Thyroid gland (tissue), 4 donors: ENCODE measurements at regions not wholly inside any gene's neighbourhood (a gene's known extent, or its start where the extent isn't known, plus 50 kb on each side); places are given as distances from the start of the nearest gene placed in this dataset.

ENCODE experiments used
- DNase-seq, 2 donors: peaks; one replicate each; pipeline ENCODE4 v3.0.0-alpha.2; 2019
- H3K27ac ChIP-seq, 3 donors: fragments of 200-600 bp; sonication (generic); 1 replicate in 2 of 3; 2 replicates in 1 of 3; pipeline ENCODE4 v1.5.1; 2016 to 2019; ENCODE audit warnings: mild to moderate bottlenecking in 1 of 3, moderate library complexity in 1 of 3
- H3K27me3 ChIP-seq: fragments of 200-600 bp; sonication (generic); one replicate; pipeline ENCODE4 v1.5.1; 2019
- H3K36me3 ChIP-seq, 2 donors: fragments of 200-600 bp; sonication (generic); one replicate each; pipeline ENCODE4 v1.5.1; 2016 to 2019
- H3K4me1 ChIP-seq, 2 donors: fragments of 200-600 bp; sonication (generic); one replicate each; pipeline ENCODE4 v1.5.1; 2017 to 2019
- H3K4me3 ChIP-seq, 3 donors: fragments of 200-600 bp; sonication (generic); replicated peaks in 1 of 3; 1 replicate in 2 of 3; 2 replicates in 1 of 3; pipeline ENCODE4 v1.5.1; 2016; ENCODE audit warnings: mild to moderate bottlenecking in 1 of 3
- H3K9me3 ChIP-seq: fragments of 200-600 bp; sonication (generic); one replicate; pipeline ENCODE4 v1.5.1; 2017
- POLR2A ChIP-seq, 2 donors: fragments of 450-650 bp; IDR thresholded peaks; one replicate each; pipeline ENCODE4 v1.6.1; 2017; ENCODE audit warnings: antibody characterized with exemption in 2 of 2, mild to moderate bottlenecking in 2 of 2, moderate library complexity in 1 of 2
- WGBS, 2 donors: methylation state at CpG; one replicate each; pipeline ENCODE4 v1.1.5; 2017; 5-methylcytosine and 5-hydroxymethylcytosine counted together
- intact Hi-C: fragments of 100-400 bp; cut with DNase I; formaldehyde crosslinking; loops from one replicate; pipeline ENCODE4 v1.15.1; 2023
- TF ChIP-seq, protein P1 (sequence below), 6 experiments: fragments of 200-600 bp in 3 of 6; fragments of 450-650 bp in 3 of 6; sonication (generic) in 3 of 6; IDR thresholded peaks; one replicate each; pipeline ENCODE4 v1.5.1; 2016 to 2019; ENCODE audit warnings: antibody characterized with exemption in 6 of 6, mild to moderate bottlenecking in 2 of 6, inconsistent platforms in 1 of 6, moderate library complexity in 1 of 6

DNA sequence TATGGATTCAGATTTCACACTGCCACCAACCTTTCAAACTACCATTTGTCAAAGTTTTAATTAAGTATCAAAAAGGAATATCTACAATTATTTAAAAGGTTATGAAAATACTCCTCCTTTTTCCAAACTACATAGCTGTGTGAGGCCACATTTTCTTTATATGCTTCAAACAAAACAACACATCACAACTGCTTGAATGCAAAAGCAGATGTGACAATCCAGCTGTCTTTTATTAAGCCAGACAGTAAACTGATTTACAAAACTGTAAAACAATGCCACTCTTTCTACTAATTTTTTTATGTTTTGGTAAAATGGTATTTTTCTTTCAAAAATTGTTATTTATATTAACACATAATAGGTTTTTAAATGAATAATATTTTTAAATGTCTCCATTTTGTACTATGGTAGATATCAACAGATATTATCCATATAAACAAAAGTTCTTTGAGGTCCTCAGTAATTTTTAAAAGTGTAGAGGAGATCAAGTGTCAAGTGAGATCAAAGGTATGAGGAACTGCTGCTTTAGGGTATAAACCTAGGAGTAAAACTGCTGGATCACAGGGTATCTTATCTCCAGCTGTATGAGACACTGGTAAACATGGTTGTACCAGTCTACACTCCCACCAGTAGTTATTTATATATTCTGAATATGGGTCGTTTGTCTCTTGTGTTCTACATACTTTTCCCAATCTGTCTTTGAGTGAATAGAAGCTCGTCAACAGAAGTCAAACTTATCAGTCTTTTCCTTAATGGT, 68.8 kb upstream of the SERTAD2 start:
- H3K27ac ChIP-seq: no peak overlapping the region
- intact Hi-C loops: no loop called here
- 86% methylated on average over 2 of the region's 2 CpGs for WGBS, 2 donors
- no peaks in the 10 kb centered on the region for H3K27me3 ChIP-seq
- no peaks in the 10 kb centered on the region for H3K36me3 ChIP-seq
- H3K9me3 ChIP-seq: no peaks in the 10 kb centered on the region
- no peak overlapping the region for H3K4me3 ChIP-seq
- TF ChIP-seq POLR2A (IDR thresholded peaks at IDR 0.05): no peak
- TF ChIP-seq, protein P1, sequence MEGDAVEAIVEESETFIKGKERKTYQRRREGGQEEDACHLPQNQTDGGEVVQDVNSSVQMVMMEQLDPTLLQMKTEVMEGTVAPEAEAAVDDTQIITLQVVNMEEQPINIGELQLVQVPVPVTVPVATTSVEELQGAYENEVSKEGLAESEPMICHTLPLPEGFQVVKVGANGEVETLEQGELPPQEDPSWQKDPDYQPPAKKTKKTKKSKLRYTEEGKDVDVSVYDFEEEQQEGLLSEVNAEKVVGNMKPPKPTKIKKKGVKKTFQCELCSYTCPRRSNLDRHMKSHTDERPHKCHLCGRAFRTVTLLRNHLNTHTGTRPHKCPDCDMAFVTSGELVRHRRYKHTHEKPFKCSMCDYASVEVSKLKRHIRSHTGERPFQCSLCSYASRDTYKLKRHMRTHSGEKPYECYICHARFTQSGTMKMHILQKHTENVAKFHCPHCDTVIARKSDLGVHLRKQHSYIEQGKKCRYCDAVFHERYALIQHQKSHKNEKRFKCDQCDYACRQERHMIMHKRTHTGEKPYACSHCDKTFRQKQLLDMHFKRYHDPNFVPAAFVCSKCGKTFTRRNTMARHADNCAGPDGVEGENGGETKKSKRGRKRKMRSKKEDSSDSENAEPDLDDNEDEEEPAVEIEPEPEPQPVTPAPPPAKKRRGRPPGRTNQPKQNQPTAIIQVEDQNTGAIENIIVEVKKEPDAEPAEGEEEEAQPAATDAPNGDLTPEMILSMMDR (IDR thresholded peaks at IDR 0.05): no peak
- H3K4me1 ChIP-seq: peaks cover 9 to 20% of the 10 kb centered on the region in 2 donors
- no peak for DNase-seq

DNA sequence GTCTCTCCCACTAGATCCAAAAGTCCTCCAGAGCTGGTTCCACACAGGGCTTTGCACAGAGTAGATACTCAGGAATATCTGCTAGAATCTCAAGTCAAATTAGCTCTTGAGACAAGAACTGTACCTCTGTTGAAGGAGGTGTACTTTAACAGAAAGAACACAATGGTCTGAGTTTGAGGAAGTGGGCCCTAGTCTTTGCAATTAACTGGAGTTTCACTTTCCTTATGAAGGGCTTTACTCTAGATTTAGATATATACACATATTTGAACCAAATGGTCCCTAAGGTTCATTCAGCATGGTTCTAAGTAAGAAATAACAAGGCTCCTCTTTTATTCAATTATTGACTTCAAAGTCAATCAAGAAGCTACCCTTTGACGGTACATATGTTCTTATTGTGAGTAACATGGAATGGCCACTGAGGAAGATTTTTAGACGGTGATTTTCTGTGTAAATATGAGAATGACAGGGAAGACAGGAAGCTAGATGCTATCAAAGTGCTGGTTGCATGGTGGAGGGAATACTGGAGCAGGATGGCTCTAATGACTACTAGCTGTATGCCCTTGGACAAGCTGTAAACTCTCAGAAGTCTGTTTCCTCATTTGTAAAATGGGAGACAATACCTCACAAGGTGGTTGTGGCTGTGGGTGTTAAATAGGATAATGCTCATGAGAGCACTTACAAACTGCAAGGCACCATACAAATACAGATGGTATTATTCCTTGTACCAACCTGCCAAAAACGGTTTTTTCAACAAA, 73.5 kb upstream of the SERTAD2 start:
- no peak for DNase-seq
- Histone ChIP-seq H3K27me3 (no peaks in the 10 kb centered on the region), H3K9me3 (no peaks in the 10 kb centered on the region), H3K36me3 (no peaks in the 10 kb centered on the region), H3K4me1 (peaks cover 29 to 44% of the 10 kb centered on the region in 2 donors), H3K27ac (peak overlapping the region in 2 of 3 donors; percentile 11 to 42), H3K4me3 (no peak overlapping the region)
- WGBS, 2 donors: 72 to 78% methylated on average over 3 of the region's 3 CpGs
- TF ChIP-seq, protein P1 (IDR thresholded peaks at IDR 0.05): no peak
- no peak for TF ChIP-seq POLR2A (IDR thresholded peaks at IDR 0.05)
- intact Hi-C loops: no loop called here

DNA sequence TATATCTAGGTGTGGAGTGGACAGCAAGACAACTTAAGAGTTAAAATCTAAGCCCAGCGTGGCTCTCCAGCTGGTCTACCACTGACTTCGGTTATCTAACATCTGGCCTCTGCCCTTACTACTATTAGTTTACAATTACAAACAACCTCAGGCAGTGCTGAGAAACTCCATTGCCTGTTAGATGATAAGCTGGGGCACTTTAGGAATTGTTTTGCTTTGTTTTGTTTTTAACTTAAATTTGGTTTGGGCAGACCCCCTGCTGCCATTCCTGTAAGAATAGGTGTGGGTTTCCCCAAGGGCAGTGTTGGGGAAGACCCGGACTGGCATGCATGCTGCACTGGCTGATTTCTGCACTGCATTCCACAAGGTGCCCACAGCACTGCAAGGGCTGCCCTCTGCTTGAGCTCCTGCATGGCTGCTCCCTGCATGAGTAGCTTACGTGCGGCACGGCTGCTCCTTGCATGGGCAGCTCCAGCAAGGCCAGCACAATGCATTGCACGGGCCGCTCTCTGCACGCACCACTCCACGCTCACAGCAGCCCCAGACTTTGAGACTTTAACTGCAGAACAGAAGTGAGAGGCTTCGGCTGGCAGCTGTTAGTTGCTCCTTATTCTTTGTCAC, 74.2 kb upstream of the SERTAD2 start:
- TF ChIP-seq, protein P1 (IDR thresholded peaks at IDR 0.05): no peak
- TF ChIP-seq POLR2A (IDR thresholded peaks at IDR 0.05): no peak
- Histone ChIP-seq H3K36me3 (no peaks in the 10 kb centered on the region), H3K9me3 (no peaks in the 10 kb centered on the region), H3K27me3 (no peaks in the 10 kb centered on the region), H3K4me3 (no peak overlapping the region), H3K4me1 (peaks cover 29 to 44% of the 10 kb centered on the region in 2 donors), H3K27ac (peak overlapping the region in 1 of 3 donors; percentile 11)
- peak; percentile 44 to 65 for DNase-seq
- 37 to 56% methylated on average over 10 of the region's 11 CpGs for WGBS, 2 donors
- intact Hi-C loops: no loop called here

DNA sequence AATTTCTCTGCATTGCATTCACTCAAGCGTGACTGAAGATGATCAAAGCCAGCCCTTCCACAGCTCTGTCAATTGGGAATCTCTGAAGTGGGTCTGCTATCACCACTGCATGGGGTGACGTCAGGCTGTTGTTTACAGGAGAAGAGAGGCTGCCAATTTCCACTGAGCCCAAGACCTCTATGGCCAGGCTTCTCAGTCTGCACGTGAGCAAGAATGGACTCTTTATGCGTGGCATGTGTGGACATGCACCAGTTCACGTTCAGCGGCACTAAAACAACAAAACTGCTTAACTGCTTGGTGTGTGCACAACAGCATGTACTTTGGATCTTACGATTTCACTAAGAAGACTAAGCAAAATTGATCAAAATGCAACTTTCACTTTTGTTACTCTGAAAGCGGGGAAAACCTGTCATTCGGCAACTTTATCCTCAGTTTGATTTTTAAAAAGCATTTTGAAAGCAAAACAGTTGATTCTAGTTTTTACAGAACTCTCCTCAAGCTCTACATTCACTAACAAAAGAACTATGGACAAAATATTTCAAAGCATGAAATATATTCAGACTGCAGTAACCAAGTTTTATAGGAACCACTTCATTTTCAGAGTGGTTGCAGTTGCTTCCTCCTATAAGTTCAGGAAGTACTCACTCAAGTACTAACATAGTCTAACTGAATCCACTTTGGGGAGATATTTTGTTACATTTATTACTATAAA, 77.0 kb upstream of the SERTAD2 start:
- Histone ChIP-seq H3K4me1 (peaks cover 29 to 42% of the 10 kb centered on the region in 2 donors), H3K27ac (peak overlapping the region; percentile 70 to 87 (median 80)), H3K27me3 (no peaks in the 10 kb centered on the region), H3K36me3 (no peaks in the 10 kb centered on the region), H3K9me3 (no peaks in the 10 kb centered on the region), H3K4me3 (peak overlapping the region in 2 of 3 donors; percentile 16)
- DNase-seq: peak; percentile 89 to 91
- WGBS, 2 donors: 0 to 2% methylated on average over 9 of the region's 9 CpGs
- intact Hi-C loops: loop anchor here (5.0 kb wide), 1 partner anchor 73 kb away; no protein-coding TSS in a partner anchor
- TF ChIP-seq POLR2A (IDR thresholded peaks at IDR 0.05): peak in 1 of 2 donors; percentile 50
- TF ChIP-seq, protein P1 (IDR thresholded peaks at IDR 0.05): no peak
